HG03139 (cell line): ENCODE measurements at regions not wholly inside any gene's neighbourhood (a gene's known extent, or its start where the extent isn't known, plus 50 kb on each side); places are given as distances from the start of the nearest gene placed in this dataset.
A peak's percentile ranks its signal among the peaks of the same experiment; 100 is the strongest.
"Not testable (repeated sequence)": the region's sequence is repeated elsewhere in the genome, so short reads cannot be mapped to it uniquely, and the experiment has no call there.

ENCODE experiments used
- ATAC-seq: cut with Tn5 transposase; IDR thresholded peaks from one replicate; pipeline ENCODE4 v1.9.1; 2021; ENCODE audit not compliant: unreplicated experiment

DNA sequence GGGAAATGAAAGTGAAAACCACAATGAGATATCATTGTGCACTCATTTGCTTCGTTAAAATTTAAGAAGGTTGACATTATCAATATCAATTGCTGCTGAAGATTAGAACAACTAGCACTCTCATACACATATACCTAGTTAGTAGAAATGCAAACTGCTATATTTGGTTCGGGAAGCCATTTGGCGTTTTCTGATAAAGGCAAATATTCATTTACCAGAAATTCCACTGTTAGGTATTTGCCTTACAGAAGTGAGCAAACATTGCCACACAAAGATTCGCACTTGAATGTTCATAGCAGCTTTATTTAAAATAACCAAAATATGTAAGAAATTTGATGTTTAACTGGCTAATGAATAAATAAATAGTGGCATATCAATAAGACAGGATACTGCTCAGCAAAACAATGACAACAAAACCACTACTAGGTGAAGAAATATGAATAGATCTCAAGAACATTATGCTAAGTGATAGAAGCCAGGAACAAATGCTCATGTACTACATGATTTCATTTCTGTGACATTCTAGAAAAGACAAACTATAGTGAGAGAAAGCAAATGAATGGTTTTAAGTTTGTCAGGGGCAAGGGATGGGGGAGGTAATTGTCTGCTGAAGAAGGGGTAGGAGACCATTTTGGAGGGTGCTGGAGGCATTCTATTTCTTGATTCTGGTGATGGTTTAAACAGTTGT, 387.8 kb downstream of the PTH2R start:
- no peak for ATAC-seq

DNA sequence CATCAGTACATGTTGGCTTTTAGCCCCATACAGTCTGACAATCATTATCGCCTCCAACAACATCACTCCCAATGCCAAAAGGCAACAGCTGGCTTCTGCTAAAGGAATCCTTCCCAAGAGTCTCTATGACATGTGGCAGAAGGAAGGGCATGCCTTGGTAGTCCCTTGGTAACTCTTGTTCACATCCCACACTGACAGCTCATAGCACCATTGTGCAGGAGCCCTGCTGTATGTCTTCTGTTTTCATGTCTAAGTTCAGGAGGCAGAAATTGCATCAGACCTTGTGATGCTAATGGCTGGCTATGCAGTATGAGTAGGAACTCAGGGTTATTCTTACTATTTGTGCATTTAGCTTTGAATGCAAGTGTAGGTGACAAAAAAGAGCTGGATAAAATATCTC, 392.1 kb downstream of the PTH2R start:
- ATAC-seq = no peak

DNA sequence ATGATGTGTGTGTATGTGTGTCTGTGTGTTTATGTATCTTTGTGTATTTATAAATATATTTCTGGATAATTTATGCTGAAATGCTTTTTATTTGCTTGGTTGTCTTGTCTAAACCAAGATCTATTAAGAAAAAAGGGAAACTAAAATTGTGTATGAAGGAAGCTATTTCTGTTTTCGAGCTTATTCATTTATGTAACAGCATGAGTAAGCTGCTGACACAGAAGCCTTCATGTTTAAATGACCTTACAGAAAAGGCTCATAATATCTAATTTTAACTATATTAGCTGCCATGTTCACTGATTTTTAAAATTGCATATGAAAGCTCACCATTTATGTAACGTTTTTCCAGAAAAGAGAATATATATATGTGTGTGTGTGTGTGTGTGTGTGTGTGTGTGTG, 392.8 kb downstream of the PTH2R start:
- ATAC-seq = no peak

DNA sequence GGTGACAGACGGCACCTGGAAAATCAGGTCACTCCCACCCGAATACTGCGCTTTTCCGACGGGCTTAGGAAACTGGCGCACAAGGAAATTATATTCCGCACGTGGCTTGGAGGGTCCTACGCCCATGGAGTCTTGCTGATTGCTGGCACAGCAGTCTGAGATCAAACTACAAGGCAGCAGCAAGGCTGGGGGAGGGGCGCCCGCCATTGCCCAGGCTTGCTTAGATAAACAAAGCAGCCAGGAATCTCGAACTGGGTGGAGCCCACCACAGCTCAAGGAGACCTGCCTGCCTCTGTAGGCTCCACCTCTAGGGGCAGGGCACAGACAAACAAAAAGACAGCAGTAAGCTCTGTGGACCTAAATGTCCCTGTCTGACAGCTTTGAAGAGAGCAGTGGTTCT, 394.3 kb downstream of the PTH2R start:
- not testable (repeated sequence) for ATAC-seq

GRCh38 chr2:208807756-208808155, 401.2 kb downstream of the PTH2R start:
- ATAC-seq = no peak

DNA sequence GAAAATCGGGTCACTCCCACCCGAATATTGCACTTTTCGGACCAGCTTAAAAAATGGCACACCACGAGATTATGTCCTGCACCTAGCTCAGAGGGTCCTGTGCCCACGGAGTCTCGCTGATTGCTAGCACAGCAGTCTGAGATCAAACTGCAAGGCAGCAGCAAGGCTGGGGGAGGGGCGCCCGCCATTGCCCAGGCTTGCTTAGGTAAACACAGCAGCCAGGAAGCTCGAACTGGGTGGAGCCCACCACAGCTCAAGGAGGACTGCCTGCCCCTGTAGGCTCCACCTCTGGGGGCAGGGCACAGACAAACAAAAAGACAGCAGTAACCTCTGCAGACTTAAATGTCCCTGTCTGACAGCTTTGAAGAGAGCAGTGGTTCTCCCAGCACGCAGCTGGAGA, 405.3 kb downstream of the PTH2R start:
- ATAC-seq = not testable (repeated sequence)

DNA sequence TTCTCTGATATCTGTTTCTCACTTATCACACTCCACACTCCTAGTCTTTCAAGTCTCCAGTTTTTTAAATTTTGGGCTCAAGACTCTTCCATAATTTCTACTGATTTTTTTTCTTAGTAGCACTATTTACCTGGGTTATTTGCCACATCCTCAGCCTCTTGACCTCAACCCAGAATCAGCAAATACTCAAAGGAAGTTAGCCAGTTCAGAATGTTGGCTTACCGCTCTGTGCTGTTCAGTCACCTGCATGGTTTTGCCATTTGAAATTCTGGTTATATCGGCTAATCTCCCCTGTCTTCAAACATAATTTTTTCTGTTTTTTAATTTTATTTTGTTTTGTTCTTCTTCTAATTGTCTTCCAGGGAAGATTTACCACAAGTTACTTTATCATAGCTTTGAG, 412.6 kb downstream of the PTH2R start:
- ATAC-seq = no peak

- peak; percentile 93 for ATAC-seq
Measured at GRCh38 chr2:208820014-208820688, 413.6 kb downstream of the PTH2R start.

GRCh38 chr2:208827109-208827508, 420.5 kb downstream of the PTH2R start:
- ATAC-seq = no peak

DNA sequence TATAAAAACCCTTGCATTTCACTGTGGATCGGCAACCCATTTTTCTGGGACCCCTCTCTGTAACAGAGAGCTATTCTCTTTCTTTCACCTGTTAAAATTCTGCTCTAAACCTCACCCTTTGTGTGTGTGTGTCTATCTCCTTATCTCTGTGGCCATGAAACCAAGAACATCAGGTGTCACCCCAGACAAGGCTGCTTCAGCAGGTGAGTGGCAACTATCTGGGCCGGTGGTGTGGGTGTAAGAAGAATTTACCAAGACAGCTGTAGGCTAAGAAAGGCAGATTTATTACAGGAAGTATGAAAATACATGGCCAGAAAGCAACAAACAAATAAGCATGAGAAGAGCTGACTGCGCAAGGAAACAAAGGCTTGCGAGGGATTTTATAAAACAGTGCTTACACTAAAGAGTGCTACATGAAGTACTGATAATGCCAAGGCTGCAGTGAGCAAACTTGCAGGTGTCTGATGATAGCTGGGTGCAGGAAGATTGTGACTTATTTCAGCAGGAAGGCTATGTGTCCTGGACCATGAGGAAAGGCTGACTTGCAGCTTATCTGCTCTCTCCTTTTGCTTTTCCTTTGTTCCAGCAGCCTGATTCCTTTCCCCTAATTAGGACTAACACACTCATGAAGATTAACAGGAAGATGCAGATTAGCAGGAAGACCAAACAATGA, 421.1 kb downstream of the PTH2R start:
- no peak for ATAC-seq

DNA sequence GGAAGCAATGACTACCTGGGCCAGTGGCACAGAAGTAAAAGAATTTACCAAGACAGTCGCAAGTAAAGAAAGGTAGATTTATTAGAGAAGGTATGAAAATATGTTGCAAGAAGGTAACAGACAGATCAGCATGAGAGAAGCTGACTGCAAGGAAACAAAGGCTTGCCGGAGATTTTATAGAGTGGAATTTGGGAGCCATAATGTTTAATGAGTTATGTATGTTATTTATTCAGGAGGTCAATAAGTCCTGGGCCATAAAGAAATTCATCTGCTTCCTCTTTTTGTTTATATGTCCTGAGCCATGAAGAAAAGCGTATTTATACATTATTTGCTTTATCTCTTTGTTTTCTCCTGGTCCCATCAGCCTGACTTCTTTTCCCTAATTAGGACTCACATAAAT, 423.6 kb downstream of the PTH2R start:
- no peak for ATAC-seq

- ATAC-seq = no peak
Measured at GRCh38 chr2:208847651-208848050, 441.1 kb downstream of the PTH2R start.

- ATAC-seq = no peak
Measured at GRCh38 chr2:208854717-208855116, 448.1 kb downstream of the PTH2R start.

- no peak for ATAC-seq
Measured at GRCh38 chr2:208867374-208867773, 460.8 kb downstream of the PTH2R start.

DNA sequence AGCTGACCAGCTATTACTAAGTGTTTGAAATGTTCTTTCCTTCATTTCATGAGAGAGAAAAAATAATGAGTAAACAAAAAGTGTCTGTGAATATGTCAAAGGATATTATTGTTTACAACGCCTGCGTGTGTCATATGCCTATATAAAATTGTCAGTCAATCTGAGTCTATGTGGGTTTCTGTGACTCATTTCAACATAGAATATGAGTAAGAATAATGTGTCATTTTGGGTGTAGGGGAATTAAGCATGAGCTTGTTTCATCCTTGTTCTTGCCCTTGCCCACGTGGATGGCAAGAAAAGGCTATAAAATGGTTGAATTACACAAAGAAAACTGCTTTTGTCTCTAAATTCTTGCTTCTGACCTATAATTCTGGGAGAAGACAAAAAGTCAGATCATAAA, 466.0 kb downstream of the PTH2R start:
- no peak for ATAC-seq

GRCh38 chr2:208879666-208880065, 473.1 kb downstream of the PTH2R start:
- ATAC-seq = no peak

DNA sequence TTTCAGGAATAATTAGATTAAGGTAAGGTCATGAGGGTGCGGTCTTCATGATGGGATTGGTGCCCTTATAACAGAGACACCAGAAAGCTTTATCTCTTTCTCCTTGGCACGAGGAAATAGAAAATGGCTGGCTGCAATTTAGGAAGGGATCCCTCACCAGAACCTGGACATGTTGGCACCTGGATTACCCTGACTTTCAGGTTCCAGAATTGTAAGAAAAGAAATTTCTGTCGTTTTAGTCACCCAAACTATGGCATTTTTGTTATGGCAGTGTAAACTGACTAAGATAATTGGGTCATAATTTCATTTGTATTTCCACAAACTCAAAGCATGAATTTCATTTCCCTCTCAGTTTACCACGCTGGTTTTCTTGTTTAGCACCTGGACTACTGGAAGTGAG, 473.6 kb downstream of the PTH2R start:
- ATAC-seq = no peak

GRCh38 chr2:208890486-208890885, 483.9 kb downstream of the PTH2R start:
- ATAC-seq = no peak

DNA sequence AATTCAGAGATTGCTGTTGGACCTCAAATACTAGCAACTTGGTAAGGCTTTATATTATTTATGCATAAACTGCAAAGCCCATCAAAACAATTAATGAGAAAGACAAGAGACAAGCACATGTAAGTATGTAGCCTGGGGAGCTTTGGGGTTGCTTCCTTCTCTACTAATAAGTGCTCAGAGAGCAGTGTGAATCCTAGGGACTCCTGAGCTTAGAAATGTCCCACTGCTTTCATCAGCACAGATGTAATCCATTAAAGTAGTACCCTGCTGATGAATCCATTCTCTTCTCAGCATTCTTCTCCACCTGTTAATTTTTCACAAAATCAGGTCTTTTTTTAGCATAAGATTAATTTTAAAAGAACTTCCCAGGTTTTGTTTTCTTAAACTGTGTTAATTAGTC, 485.6 kb downstream of the PTH2R start:
- ATAC-seq = no peak

DNA sequence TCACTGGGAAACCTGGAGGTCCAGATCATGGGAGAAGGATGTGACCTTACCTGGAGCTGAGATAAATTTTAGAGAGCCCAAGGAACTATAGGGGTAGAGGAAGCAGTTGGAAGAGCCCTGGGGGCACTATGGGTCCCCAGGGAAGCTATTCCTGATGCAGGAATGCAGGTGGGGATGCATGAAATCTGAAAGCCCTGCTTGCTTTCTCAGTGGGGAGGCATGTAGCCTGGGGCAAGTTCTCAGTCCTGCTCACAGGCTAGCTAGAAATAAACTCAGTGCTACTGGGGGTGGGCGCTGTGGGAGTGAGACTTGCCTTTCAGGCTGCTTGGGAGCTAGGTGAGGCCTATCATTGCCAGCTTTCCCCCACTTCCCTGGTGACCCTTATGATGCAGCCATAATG, 499.7 kb downstream of the PTH2R start:
- no peak for ATAC-seq

GRCh38 chr2:208915401-208915800, 508.4 kb upstream of the MAP2 start:
- no peak for ATAC-seq

- no peak for ATAC-seq
Measured at GRCh38 chr2:208916881-208917280, 507.0 kb upstream of the MAP2 start.
